ENCODE measurements at regions not wholly inside any gene's neighbourhood (a gene's known extent, or its start where the extent isn't known, plus 50 kb on each side); places are given as distances from the start of the nearest gene placed in this dataset.

DNA sequence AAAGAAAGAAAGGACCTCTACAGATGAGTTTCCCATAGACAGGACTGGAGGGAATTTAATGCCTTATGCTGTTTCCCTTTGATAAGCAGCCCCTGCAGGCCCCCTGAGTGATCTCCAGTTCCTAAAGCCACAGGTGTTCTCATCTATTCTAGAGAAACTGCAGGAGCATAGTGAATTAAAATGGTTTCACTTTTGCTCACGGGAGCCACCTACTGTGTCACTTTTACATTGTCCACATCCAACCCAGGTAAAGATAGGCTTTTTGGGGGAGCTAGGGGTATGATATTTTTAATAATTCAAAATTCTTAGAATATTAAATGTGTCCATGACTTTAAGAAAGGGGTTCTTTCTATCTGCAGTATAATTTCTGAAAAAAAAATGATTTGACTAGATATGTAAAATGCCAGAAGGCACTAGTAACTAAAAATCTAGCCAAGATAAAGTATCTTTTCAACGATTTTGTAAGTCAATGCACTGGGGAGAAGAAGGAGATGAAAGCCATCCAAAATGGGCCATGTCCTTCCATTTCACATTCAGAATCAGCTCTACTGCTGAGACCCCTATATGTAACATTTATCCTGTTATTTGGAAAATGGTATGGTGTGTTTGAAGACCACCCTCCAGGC, 267.3 kb upstream of the DUSP10 start:
- H3K9me3 ChIP-seq (ENCODE audit: low read length), result no peaks in the 10 kb centered on the region
- H3K27me3 ChIP-seq (ENCODE audit: low read length), result no peaks in the 10 kb centered on the region
- H3K4me3 ChIP-seq (ENCODE audit: low read length), result no peak overlapping the region
- H3K9ac ChIP-seq (ENCODE audit: low read length), result no peak overlapping the region
- H3K79me2 ChIP-seq (ENCODE audit: low read length), result no peaks in the 10 kb centered on the region
- peak; percentile 78 for DNase-seq
- intact Hi-C loops (cut with micrococcal nuclease), result loop anchor here (1.0 to 5.0 kb wide), 7 partner anchors 122 to 531 kb away; partner anchors contain the start of gene DUSP10
- no peak overlapping the region for H2AFZ ChIP-seq (ENCODE audit: low read length)
- H3F3A ChIP-seq (ENCODE audit: low read length, unreplicated experiment), result no peaks in the 10 kb centered on the region
- no TSS peak for BruUV-seq (replicated peaks)
- TF ChIP-seq, protein P1, sequence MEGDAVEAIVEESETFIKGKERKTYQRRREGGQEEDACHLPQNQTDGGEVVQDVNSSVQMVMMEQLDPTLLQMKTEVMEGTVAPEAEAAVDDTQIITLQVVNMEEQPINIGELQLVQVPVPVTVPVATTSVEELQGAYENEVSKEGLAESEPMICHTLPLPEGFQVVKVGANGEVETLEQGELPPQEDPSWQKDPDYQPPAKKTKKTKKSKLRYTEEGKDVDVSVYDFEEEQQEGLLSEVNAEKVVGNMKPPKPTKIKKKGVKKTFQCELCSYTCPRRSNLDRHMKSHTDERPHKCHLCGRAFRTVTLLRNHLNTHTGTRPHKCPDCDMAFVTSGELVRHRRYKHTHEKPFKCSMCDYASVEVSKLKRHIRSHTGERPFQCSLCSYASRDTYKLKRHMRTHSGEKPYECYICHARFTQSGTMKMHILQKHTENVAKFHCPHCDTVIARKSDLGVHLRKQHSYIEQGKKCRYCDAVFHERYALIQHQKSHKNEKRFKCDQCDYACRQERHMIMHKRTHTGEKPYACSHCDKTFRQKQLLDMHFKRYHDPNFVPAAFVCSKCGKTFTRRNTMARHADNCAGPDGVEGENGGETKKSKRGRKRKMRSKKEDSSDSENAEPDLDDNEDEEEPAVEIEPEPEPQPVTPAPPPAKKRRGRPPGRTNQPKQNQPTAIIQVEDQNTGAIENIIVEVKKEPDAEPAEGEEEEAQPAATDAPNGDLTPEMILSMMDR (conservative IDR thresholded peaks at IDR 0.05; ENCODE audit: low read depth, low read length), result peak; percentile 94
- TF ChIP-seq EZH2phosphoT487 (IDR thresholded peaks at IDR 0.05; ENCODE audit: borderline replicate concordance, low read length), result no peak
- no peak overlapping the region for H3K4me2 ChIP-seq (ENCODE audit: low read length)
- no peaks in the 10 kb centered on the region for H3K9me2 ChIP-seq (replicated peaks; ENCODE audit: low read length)
- peaks cover 12% of the 10 kb centered on the region; the same call in 1 of the 2 replicates for H3K4me1 ChIP-seq (ENCODE audit: insufficient read depth, low read length)
- ChIA-PET CTCF (interaction anchor here (0.6 to 1.5 kb wide), 7 partner anchors 117 to 531 kb away, joined by 3 to 8 read pairs (median 4); no protein-coding TSS in a partner anchor), POLR2A (ENCODE audit: unreplicated experiment) (no interaction called here)
- peak; percentile 88 for ATAC-seq
- H3K27ac ChIP-seq (ENCODE audit: low read length), result no peak overlapping the region
- H3K36me3 ChIP-seq (ENCODE audit: low read depth, low read length), result no peaks in the 10 kb centered on the region
- H4K20me1 ChIP-seq (ENCODE audit: low read length), result no peaks in the 10 kb centered on the region

DNA sequence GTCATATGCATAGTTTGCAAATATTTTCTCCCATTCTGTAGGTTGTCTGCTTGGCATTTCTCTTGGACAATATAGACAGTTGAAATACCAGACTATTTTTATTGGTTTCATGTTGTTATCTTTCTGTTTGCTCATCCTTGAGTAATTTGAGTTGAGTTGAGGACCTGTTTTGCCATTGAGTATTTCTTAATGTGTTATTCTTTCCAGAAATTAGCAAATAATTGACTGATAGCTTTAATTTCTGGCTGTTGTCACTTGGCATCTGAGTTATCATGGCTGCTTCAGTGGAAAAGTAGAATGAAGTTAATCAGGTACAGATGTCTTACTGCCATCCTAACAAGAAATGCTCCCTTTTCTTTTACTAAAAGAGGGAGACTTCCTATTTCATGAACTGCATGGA, 264.8 kb upstream of the DUSP10 start:
- TF ChIP-seq EZH2phosphoT487 (IDR thresholded peaks at IDR 0.05; ENCODE audit: borderline replicate concordance, low read length) (no peak), EZH2 (IDR thresholded peaks at IDR 0.05; ENCODE audit: low read length, unreplicated experiment) (no peak)
- TF ChIP-seq, protein P1 (conservative IDR thresholded peaks at IDR 0.05; ENCODE audit: low read depth, low read length), result no peak
- H3F3A ChIP-seq (ENCODE audit: low read length, unreplicated experiment), result no peaks in the 10 kb centered on the region
- no peak overlapping the region for H3K27ac ChIP-seq (ENCODE audit: low read length)
- peaks cover 12% of the 10 kb centered on the region; the same call in 1 of the 2 replicates for H3K4me1 ChIP-seq (ENCODE audit: insufficient read depth, low read length)
- DNase-seq (no peak), ATAC-seq (no peak)
- H3K4me2 ChIP-seq (ENCODE audit: low read length), result no peak overlapping the region
- no peaks in the 10 kb centered on the region for H3K79me2 ChIP-seq (ENCODE audit: low read length)
- H2AFZ ChIP-seq (ENCODE audit: low read length), result no peak overlapping the region; the same call in 1 of the 2 replicates
- POLR2A ChIA-PET (ENCODE audit: unreplicated experiment), result no interaction called here
- H3K9me3 ChIP-seq (ENCODE audit: low read length), result no peaks in the 10 kb centered on the region
- no peaks in the 10 kb centered on the region for H3K36me3 ChIP-seq (ENCODE audit: low read depth, low read length)
- no peaks in the 10 kb centered on the region for H3K27me3 ChIP-seq (ENCODE audit: low read length)
- intact Hi-C loops (cut with micrococcal nuclease), result loop anchor here (5.0 kb wide), 1 partner anchor 169 kb away; no protein-coding TSS in a partner anchor
- H4K20me1 ChIP-seq (ENCODE audit: low read length), result no peaks in the 10 kb centered on the region
- BruUV-seq (replicated peaks), result no TSS peak
- no peak overlapping the region for H3K4me3 ChIP-seq (ENCODE audit: low read length)
- no peak overlapping the region for H3K9ac ChIP-seq (ENCODE audit: low read length)
- no peaks in the 10 kb centered on the region for H3K9me2 ChIP-seq (replicated peaks; ENCODE audit: low read length)
- CTCF ChIA-PET, result interaction anchor here (0.5 kb wide), 1 partner anchor 14 kb away, joined by 3 read pairs; no protein-coding TSS in a partner anchor

DNA sequence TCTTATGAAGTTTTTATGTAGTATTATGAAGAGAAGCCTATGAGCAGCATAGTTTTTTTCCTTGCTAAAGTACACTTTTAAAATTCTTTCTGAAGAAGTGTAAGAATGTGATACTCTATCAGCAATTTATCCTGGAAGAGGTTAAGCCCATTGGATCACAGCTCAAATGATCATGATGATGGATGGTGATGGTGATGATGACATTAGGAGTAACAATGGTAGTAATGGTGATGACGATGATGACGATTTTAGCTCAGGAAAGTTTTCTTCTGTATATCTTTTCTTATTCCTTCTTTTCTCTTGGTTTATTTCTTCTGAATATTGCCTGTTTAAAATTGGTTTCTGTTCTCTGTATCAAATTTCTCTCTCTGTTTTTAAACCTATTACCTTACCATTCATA, 262.9 kb upstream of the DUSP10 start:
- no peaks in the 10 kb centered on the region for H3K79me2 ChIP-seq (ENCODE audit: low read length)
- intact Hi-C loops (cut with micrococcal nuclease), result loop anchor here (5.0 kb wide), 1 partner anchor 167 kb away; no protein-coding TSS in a partner anchor
- TF ChIP-seq, protein P1 (conservative IDR thresholded peaks at IDR 0.05; ENCODE audit: low read depth, low read length), result no peak
- TF ChIP-seq EZH2phosphoT487 (IDR thresholded peaks at IDR 0.05; ENCODE audit: borderline replicate concordance, low read length) (no peak), EZH2 (IDR thresholded peaks at IDR 0.05; ENCODE audit: low read length, unreplicated experiment) (no peak)
- ChIA-PET POLR2A (ENCODE audit: unreplicated experiment) (no interaction called here), CTCF (no interaction called here)
- H4K20me1 ChIP-seq (ENCODE audit: low read length), result no peaks in the 10 kb centered on the region
- DNase-seq, result no peak
- H3K9ac ChIP-seq (ENCODE audit: low read length), result no peak overlapping the region
- H3K4me3 ChIP-seq (ENCODE audit: low read length), result no peak overlapping the region
- no peaks in the 10 kb centered on the region for H3K27me3 ChIP-seq (ENCODE audit: low read length)
- H3F3A ChIP-seq (ENCODE audit: low read length, unreplicated experiment), result no peaks in the 10 kb centered on the region
- no peak overlapping the region for H2AFZ ChIP-seq (ENCODE audit: low read length)
- no peaks in the 10 kb centered on the region for H3K9me3 ChIP-seq (ENCODE audit: low read length)
- no TSS peak for BruUV-seq (replicated peaks)
- no peaks in the 10 kb centered on the region for H3K36me3 ChIP-seq (ENCODE audit: low read depth, low read length)
- H3K27ac ChIP-seq (ENCODE audit: low read length), result no peak overlapping the region
- no peak for ATAC-seq
- no peaks in the 10 kb centered on the region for H3K9me2 ChIP-seq (replicated peaks; ENCODE audit: low read length)
- peaks cover 8% of the 10 kb centered on the region; the same call in 1 of the 2 replicates for H3K4me1 ChIP-seq (ENCODE audit: insufficient read depth, low read length)
- no peak overlapping the region for H3K4me2 ChIP-seq (ENCODE audit: low read length)

All from PC-3 (cell line).